RWPE2 (cell line): ENCODE measurements at regions not wholly inside any gene's neighbourhood (a gene's known extent, or its start where the extent isn't known, plus 50 kb on each side); places are given as distances from the start of the nearest gene placed in this dataset.

Source experiments
- ATAC-seq: fragments of 200-7000 bp; cut with Tn5 transposase; 3 replicates; pipeline ENCODE4 v1.9.1; 2021; ENCODE audit warnings: low read depth
- DNase-seq: peaks from one replicate; pipeline ENCODE4 v3.0.0-alpha.2; 2020; ENCODE audit warnings: low spot score
- H3K27ac ChIP-seq: fragments of 450-650 bp; 2 replicates; pipeline ENCODE4 v1.5.1; 2017; ENCODE audit warnings: mild to moderate bottlenecking; ENCODE audit not compliant: poor library complexity, severe bottlenecking
- H3K27me3 ChIP-seq: fragments of 250-450 bp; sonication (Bioruptor Pico); 2 replicates; pipeline ENCODE4 v1.5.1; 2021; ENCODE audit warnings: mild to moderate bottlenecking, moderate library complexity; ENCODE audit not compliant: insufficient read depth, poor library complexity, severe bottlenecking
- H3K36me3 ChIP-seq: fragments of 250-450 bp; sonication (Bioruptor Pico); 2 replicates; pipeline ENCODE4 v1.5.1; 2020; ENCODE audit warnings: low read depth, mild to moderate bottlenecking, moderate library complexity
- H3K4me1 ChIP-seq: fragments of 250-450 bp; sonication (Bioruptor Pico); 2 replicates; pipeline ENCODE4 v1.5.1; 2021; ENCODE audit warnings: mild to moderate bottlenecking, moderate library complexity; ENCODE audit not compliant: insufficient read depth, poor library complexity, severe bottlenecking
- H3K4me3 ChIP-seq: fragments of 250-450 bp; sonication (Bioruptor Pico); 2 replicates; pipeline ENCODE4 v1.5.1; 2021; ENCODE audit warnings: mild to moderate bottlenecking, moderate library complexity; ENCODE audit not compliant: severe bottlenecking
- H3K9me3 ChIP-seq: fragments of 250-450 bp; sonication (Bioruptor Pico); 2 replicates; pipeline ENCODE4 v1.5.1; 2021; ENCODE audit warnings: mild to moderate bottlenecking, moderate library complexity; ENCODE audit not compliant: severe bottlenecking
- CTCF ChIP-seq: fragments of 450-650 bp; IDR thresholded peaks from one replicate; pipeline ENCODE4 v1.5.1; 2017; ENCODE audit warnings: mild to moderate bottlenecking, moderate library complexity; ENCODE audit not compliant: poor library complexity, severe bottlenecking

- TF ChIP-seq CTCF: no peak
- no peak overlapping the region for H3K4me3 ChIP-seq
- H3K9me3 ChIP-seq: no peaks in the 10 kb centered on the region
- H3K27ac ChIP-seq: no peak overlapping the region
- H3K27me3 ChIP-seq: no peaks in the 10 kb centered on the region
- DNase-seq: no peak
- no peaks in the 10 kb centered on the region for H3K36me3 ChIP-seq
- ATAC-seq: no peak
- H3K4me1 ChIP-seq: no peaks in the 10 kb centered on the region
Observed at GRCh38 chr10:121681997-121682687, 83.9 kb upstream of the FGFR2 start.

- ATAC-seq: no peak
Observed at GRCh38 chr10:121680879-121681655, 82.8 kb upstream of the FGFR2 start.

DNA sequence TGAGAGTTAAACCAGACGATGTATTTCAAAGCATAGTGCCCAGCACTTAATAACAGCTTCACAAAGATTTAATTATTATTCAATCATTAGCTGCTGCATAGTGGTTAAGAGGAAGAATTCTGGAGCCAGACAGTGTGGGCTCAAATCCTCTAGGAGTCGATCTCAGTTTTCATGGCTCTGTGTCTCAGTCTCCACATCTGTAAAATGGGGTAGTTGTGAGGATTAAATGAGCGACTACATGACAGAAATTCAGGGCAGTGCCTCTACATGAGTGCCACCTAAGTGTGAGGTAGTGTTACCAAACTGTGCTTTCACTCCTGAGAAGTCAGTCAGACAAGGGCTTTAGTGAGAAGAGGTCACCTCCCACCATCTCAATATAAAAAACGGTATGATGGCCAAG, 81.7 kb upstream of the FGFR2 start:
- TF ChIP-seq CTCF: no peak
- Histone ChIP-seq H3K36me3 (no peaks in the 10 kb centered on the region), H3K4me3 (no peak overlapping the region), H3K9me3 (no peaks in the 10 kb centered on the region), H3K27me3 (no peaks in the 10 kb centered on the region), H3K4me1 (no peaks in the 10 kb centered on the region), H3K27ac (no peak overlapping the region)
- ATAC-seq (no peak), DNase-seq (no peak)

More at GRCh38 chr10:121680879-121681655, 82.8 kb upstream of the FGFR2 start:
- no peak for TF ChIP-seq CTCF
- H3K9me3 ChIP-seq: no peaks in the 10 kb centered on the region
- no peaks in the 10 kb centered on the region for H3K27me3 ChIP-seq
- no peaks in the 10 kb centered on the region for H3K4me1 ChIP-seq
- H3K4me3 ChIP-seq: no peak overlapping the region
- H3K27ac ChIP-seq: no peak overlapping the region
- H3K36me3 ChIP-seq: no peaks in the 10 kb centered on the region
- DNase-seq: no peak

DNA sequence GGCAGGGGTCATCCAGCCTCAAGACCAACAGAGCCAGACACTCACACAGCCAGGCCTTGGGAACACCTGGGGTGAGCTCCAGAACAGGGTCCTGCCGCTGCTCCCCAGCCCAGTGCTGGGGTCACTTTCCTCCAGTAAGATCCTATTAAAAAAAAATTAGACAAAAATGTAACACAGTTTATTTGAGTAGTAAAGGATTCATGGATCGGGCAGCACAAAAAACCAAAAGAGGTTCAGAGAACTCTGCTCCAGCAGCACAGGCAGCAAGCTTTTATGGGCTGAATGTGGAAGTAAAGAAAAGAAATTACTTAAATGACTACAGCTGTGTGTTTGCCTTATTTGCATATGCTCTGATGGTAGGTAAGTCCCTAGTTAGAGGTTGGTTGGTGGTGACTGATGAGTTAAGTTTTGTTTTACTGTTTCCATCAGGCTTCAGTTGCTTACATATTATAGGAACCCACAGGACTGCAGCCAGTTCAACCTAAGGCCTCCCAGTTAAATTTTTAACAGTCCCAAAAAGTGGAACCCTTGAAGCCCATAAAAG, 80.5 kb upstream of the FGFR2 start:
- no peak for DNase-seq
- Histone ChIP-seq H3K27ac (no peak overlapping the region), H3K27me3 (no peaks in the 10 kb centered on the region), H3K9me3 (no peaks in the 10 kb centered on the region), H3K36me3 (no peaks in the 10 kb centered on the region), H3K4me3 (no peak overlapping the region), H3K4me1 (no peaks in the 10 kb centered on the region)
- no peak for ATAC-seq
- TF ChIP-seq CTCF: no peak

GRCh38 chr10:121677880-121678279, 79.6 kb upstream of the FGFR2 start:
- TF ChIP-seq CTCF: no peak
- DNase-seq (no peak), ATAC-seq (no peak)
- Histone ChIP-seq H3K4me3 (no peak overlapping the region), H3K9me3 (no peaks in the 10 kb centered on the region), H3K36me3 (no peaks in the 10 kb centered on the region), H3K27ac (no peak overlapping the region), H3K4me1 (no peaks in the 10 kb centered on the region), H3K27me3 (no peaks in the 10 kb centered on the region)
